ENCODE measurements at regions not wholly inside any gene's neighbourhood (a gene's known extent, or its start where the extent isn't known, plus 50 kb on each side); places are given as distances from the start of the nearest gene placed in this dataset.
"Not testable (repeated sequence)": the region's sequence is repeated elsewhere in the genome, so short reads cannot be mapped to it uniquely, and the experiment has no call there.

DNA sequence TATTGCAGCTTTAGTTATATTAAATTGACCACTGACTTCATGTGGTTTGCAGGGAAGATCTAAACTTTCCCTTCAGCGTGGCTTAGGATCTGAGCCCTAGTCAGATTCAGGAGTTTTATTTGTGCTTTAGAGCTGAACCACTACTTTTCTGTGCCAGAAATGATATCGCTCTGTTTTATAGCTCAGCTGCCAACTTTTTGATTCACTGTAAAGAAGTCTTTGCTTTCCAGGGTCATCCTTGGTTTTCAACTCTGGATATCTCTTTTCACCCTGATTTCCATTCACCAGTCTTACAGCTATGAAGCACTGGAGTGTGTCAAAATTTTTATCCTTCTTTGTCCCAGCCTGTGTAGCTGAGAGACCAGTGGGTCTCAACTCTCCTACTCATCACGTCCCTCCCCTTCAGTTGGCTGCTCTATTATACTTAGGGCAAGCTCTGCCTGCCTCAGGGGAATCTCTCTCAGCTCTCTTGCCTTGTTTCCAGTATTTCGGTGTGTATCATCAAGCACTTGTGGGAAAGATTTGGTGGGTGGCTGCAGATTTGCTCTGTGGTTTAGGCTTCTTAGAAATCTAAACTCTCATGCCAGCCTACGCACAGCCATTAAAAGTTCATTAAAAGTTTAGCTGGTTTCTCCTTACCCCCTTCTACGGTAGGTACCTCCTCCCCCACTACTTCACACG, 425.5 kb downstream of the TENT5A start:
- no peak for DNase-seq

DNA sequence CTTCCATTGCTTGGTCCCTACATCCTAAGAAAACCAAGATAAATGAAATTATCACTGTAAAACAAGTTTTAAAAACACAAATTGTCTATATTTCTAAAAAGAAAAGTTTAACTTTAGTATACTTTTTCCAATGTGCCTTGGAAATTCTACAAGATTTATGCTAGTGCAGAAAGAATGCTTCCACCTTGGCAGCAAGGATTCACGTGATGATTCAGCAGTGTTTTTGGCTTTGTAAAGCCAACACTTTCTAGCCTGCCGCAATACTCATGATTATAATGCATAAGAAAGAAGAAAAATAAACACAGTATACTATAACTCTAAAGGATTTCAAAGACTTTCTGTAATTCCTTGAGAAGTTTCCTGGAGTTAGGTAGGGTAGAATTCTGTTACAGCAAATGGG, 442.7 kb downstream of the TENT5A start:
- no peak for DNase-seq

GRCh38 chr6:81308577-81309279, 443.8 kb downstream of the TENT5A start:
- no peak for DNase-seq

DNA sequence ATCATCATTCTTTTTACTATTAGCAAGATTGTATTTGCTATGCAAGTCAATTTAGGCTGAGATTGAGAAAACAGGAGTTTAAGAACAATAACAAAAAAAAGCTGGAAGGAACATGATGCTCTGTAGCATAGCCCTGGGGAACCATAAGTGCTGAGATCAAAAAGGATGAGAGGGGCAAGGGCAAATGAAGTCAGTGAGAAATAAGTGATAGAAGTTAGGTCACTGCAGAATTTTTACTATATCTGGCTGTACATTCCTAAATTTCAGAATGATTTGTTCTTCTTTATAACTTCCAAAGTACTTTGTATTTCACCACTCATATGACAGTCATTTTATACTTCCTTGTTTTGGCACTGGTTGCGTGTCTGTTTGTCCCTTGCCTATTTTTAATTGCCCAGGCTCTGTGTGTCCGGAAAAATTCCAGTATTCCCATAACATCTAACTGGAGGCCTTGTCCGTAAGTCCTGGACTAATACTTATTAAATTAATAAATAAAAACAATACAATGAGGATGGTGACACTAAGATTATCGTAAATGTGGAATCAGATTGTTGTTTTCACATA, 444.7 kb downstream of the TENT5A start:
- DNase-seq, result no peak

DNA sequence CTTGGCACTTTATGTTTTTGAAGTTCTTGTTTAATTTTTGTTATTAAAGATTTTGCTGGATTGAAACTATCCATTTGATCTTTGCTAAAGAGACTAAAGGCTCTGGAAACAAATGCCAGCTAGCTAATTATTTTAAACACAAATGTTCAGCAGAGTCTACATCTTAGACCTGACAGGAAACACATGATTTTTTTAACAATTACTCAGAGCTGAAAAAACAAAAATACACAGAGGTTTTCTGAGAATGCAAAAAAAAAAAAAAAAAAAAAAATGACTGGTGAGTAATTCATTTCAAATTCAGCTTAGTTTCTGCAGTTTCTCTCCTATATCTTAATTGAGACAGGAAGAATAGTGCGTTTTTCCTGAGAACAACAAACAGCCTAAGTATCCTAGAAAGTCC, 448.0 kb downstream of the TENT5A start:
- DNase-seq, result no peak

DNA sequence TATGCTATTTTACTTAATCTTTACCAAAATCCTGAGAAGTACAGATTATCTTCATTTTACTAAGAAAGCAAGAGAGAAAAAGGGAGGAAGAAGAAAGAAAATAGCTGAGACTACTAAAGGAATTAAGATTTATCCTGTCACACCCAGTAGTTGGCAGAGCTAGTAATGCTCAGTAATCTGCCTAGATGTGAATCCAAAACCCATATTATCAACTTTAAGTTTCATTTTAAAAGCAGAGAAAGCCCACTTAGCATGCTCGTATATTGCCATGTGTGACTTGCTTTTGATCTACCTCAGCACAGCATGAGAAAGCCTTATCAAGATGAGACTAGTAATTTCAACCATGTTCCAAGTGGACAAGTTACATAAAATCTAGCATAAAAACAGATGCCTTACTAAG, 451.5 kb downstream of the TENT5A start:
- DNase-seq, result no peak

- no peak for DNase-seq
Measured at GRCh38 chr6:81298751-81299150, 453.7 kb downstream of the TENT5A start.

DNA sequence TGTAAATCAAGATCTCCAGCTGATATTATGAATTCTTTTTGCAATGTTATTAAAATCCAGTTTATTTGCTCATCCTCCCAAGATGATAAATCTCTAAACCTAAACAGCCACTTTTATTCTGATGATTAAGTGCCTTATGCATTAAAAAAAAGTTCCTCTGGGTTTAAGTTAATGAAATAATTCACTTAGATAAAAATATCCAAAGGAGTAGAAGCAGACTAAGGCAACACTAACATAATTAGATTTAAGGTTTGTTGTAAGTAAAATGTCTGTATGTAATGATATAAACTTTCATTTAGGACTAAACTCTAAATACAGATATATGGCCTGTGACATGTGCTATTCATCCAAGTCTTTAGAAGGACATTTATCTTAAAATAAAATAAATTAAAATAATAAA, 457.2 kb downstream of the TENT5A start:
- no peak for DNase-seq

GRCh38 chr6:81293896-81294295, 458.6 kb downstream of the TENT5A start:
- DNase-seq, result no peak

- DNase-seq, result no peak
Measured at GRCh38 chr6:81289229-81289628, 463.3 kb downstream of the TENT5A start.

DNA sequence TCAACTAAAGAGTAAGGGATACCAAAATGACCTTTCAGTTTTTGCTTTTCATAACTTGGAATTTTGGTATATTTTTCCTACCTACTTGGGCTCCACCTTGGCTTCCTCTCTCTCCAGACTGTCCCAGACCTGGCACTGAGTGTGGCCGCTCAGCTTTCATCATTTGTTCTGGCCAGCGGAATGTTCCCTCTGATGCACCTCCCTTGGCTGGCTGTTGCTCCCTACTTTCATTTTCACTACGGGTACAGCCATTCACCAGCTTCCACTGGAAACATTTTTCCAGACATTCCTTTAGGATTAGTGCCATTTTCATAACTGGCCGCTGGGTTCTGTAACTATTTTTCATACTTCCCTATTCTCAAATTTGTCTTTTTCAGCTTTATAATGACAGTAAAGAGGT, 487.4 kb downstream of the TENT5A start:
- DNase-seq, result no peak

DNA sequence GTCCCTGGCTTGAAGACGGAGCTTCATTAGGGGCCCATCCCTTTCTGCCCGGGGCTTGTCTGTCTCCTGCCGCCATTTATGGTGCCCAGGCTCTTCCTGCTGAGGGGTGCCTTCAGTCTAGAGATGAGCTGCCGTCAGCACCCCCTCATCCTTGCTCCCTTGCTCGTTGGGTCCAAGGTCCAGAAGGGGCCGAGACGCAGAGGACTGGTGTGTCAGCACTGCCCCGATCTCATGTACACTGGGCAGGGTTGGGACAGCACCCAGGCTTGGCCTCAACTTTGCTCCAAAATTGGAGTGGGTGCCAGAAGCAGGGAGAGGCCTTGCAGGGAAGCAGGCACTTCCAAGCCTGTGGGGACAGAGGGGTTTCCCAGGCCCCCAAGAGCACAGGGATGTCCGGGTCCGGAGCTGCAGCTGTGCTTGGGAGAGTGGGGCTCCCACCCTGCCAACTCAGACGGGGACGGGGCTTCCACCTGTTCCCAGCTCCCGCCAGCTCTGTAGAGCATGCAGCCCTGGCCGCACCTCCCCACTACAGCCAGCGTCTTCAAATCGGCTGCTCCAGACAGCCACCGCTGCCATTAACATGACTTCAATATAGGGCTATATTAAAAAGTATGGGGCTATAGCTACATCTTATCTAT, 488.8 kb downstream of the TENT5A start:
- DNase-seq, result no peak

DNA sequence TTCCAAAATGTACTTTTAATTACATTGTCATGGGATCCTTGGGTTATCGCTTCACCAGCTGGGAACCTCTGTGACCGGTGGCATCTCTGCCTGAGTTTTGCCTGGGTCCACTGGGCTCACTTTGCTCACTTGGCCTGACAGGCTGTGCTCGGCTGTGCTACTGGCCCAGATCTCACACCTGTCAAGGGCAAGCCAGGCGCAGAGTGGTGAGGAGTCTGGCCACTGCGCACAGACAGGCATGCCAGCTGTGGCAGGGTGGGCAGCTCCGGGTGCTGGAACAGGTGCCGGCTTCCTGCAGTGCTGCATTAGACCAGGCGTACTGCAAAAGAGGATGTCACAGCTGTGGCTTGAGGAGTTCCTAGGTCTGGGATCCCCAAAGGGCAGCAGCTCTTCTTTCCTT, 489.8 kb downstream of the TENT5A start:
- DNase-seq, result no peak

DNA sequence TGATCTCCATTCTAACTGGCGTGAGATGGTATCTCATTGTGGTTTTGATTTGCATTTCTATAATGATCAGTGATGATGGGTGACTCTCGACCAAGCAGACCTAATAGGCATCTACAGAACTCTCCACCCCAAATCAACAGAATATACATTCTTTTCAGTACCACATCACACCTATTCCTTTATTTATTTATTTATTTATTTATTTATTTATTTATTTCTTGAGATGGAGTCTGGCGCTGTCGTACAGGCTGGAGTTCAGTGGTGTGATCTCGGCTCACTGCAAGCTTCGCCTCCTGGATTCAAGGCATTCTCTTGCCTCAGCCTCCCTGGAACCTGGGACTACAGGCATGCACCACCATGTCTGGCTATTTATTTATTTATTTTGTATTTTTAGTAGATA, 496.3 kb downstream of the TENT5A start:
- not testable (repeated sequence) for DNase-seq

DNA sequence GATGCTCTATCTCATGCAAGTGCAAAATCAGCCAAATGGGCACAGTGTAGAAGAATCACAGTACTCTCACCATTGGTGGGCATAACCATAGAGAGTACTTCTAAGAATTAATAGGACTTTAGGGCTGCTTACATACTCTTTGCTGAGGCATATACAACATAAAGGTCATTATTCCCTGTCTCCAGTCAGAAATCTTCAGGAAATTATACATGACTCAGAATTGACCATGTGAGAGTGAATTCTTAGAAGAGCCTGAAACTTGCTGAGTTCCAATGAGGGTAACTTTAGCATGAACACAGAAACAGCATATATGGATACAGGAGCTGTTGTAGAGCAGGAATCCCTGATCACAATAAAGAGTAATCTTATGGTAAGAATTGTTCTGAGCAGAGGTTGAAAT, 498.7 kb downstream of the TENT5A start:
- no peak for DNase-seq

DNA sequence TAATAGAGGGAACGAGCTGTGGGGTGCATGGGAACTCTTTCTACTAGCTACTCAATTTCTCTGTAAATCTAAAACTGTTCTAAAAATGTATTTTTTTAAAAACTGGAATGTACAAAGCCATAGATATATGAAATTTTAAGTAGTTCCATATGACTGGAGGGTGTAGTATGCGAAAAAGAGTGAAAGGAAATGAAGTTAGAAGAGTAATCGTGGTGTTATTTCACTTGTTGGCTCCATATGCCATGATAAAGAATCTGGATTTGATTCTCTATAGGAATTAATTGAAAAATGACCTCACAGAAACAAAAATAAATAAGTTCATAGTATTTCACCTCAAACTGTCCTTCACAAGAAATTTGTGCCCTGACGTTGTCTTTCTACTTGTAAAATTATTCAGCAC, 500.2 kb downstream of the TENT5A start:
- DNase-seq, result no peak

DNA sequence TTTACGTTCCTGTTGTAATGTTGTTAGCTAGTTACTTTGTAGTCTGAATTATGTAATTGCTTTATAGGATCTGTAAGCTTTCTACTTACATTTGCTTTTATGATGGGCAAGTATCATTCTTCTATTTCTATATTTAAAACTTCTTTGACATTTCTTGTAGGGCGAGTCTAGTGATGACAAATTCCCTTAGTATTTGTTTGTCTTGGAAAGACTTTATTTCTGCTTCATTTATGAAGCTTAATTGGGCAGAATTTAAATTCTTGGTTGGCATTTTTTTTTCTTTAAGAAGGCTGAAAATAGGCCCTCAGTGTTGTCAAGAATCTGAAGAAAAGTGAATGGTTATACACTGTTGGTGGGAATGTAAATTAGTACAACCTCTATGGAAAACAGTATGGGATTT, 506.3 kb downstream of the TENT5A start:
- no peak for DNase-seq

DNA sequence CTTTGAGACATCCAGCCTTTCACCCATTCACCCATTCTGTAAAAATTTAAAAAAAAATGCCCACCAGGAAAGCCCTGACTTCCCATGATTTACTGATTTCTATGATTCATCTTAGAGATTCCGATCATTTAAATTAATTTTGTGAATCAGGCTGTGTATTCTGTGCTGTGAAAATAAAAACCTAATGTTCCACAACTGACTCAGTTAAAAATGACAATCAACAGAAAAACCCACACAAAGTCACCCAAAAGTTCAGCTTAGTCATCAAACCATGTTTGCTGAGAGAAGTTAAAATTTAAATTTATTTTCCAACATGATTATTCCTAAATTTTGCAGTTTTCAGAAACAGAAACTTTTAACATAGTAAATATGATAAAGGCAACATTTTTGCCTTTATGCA, 509.9 kb downstream of the TENT5A start:
- DNase-seq, result no peak

DNA sequence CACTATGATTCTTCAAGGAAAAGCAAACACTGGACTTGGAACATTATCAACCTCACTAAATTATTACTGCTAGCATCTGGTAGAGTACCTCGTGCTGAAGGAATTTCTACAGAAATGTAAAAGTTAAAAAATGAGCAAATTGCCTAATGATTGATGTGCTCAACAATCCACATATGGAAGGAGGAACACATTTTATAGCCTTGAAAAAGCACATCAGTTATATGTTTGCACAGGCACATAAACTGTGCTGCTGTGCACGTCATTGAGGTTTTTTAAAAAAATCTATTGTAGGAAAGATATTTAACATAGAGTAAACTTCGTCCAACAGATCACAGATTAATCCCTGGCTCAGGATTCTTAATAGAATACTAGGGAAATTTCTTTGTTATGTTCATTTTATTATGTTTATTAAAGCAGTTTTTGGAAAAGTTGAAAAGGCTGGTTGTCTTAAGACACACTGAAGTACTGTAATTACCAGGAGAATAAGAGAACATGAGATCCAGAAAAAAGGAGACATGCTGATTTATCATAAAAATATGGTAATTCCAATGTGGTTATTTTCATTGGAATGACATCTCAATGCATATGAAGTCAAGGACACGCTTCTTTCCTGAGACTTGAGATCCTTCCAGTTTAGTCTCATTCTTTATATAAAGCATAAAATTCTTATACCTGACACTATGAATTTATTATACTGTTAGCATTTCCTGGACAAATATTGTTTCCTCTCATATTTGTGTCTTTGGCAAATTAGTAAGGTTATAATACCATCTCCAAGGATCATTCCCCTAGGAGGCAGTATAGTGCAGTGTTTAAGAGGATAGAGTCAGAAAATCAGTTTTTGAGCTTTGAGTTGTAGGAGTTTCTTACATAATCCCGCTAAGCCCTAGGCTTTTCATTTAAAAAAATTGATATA, 511.1 kb downstream of the TENT5A start:
- no peak for DNase-seq

- DNase-seq, result no peak
Measured at GRCh38 chr6:81238390-81238789, 514.1 kb downstream of the TENT5A start.

DNA sequence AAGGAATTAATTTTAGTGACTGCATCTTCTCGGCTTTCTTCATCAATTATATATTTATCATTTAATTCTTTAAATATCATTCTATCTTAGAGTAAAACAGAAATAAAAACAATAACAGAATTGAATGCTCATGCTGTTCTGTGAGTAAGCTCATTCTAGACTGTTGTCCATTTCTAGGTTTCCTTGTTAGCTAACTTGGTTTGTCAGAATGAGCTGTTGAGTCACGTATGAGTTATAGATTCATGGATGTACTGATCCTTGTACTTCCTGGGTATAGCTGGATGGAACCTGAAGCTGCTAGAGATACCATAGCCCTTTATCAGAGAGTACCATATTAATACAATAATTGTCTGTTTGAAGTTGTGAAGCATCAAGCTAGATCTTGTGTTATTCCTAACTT, 515.3 kb downstream of the TENT5A start:
- no peak for DNase-seq

GRCh38 chr6:81235512-81235911, 517.0 kb downstream of the TENT5A start:
- DNase-seq, result no peak

DNA sequence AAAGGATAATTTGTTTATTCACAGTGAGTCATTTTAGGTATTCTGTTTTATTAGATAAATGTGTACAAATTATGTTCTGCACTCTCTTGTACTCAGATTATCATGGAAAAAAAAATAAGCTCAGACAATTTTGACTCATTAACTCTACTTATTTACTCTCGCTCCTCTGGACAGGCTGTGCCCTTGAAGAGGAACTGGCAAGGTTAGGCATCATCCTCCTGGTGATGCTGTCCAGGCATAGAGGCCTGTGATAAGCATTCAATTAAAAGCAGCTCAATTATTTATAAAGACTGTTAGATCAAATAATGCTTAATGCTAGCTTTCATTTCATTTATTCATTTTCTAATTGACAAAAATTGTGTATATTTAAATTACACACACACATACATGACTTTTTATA, 518.5 kb downstream of the TENT5A start:
- DNase-seq, result no peak

Measured in CD4-positive, alpha-beta T cell treated with Interleukin-17A for 1 hour (primary cell).